Endometrium (tissue), 2 donors: ENCODE measurements at regions not wholly inside any gene's neighbourhood (a gene's known extent, or its start where the extent isn't known, plus 50 kb on each side); places are given as distances from the start of the nearest gene placed in this dataset.

ENCODE experiments used
- FAIRE-seq: peaks from 2 replicates; lab custom pipeline; 2012; peaks lifted over from hg19 to GRCh38; lab: Jason Lieb, UNC
- donor health status: control.
- donor health status: control.

DNA sequence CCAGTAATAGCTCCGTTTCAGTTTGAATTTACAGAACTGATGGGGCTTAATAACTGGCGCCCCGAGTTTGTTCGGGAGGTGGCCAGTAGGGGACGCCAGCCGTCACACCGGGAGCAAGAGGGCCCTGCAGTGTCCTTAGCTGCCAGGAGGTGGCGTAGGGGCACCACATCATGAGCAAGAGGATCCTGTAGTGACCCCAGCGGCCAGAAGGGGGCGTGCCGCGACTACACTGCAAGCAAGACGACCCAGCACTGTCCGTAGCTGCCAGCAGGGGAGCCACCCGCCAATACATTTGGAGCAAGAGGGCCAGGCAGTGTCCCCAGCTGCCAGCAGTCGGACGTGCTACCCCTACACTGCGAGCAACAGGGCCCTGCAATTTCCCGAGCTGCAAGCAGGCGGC lies 663.7 kb upstream of the B3GAT1 start:
- no peak for FAIRE-seq

GRCh38 chr11:135074397-135074998 lies 662.5 kb upstream of the B3GAT1 start:
- no peak for FAIRE-seq

- no peak for FAIRE-seq
Observed at GRCh38 chr11:135073870-135074269, 661.8 kb upstream of the B3GAT1 start.

DNA sequence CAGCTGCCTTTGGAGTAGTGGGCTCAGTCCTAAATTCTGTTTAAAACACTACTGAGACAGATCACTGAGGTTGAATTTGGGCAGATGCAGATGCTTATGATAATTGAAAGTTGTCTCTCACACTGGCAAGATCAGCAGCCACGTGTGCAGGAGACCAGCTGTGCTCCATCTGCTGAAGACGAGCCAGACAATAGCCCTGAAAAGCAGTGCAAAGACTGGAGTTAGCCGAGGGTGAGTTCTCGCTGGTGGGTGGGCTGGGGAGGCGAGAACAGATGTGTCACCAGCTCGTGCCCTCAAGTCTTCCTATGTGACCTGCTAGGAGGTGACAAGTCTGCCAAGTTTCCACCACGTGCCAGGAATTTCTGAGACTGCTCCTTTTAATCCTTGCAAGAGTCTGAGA lies 661.3 kb upstream of the B3GAT1 start:
- FAIRE-seq = no peak

- FAIRE-seq = no peak
Observed at GRCh38 chr11:135069890-135070289, 657.8 kb upstream of the B3GAT1 start.

DNA sequence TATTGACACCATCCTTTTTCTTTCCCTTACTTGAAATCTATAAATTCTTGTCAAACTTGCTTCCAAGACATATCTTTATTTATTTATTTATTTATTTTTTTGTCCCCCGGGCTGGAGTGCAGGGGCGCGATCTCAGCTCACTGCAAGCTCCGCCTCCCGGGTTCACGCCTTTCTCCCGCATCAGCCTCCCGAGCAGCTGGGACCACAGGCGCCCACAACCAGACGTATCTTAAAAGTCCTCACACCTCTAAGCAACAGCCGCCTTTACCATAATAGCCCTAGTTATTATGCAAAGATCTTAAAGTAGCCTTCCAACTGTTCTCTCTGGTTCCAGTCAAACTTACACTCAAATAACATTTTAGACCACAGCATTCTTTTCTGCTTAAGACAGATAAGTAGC lies 657.0 kb upstream of the B3GAT1 start:
- no peak for FAIRE-seq

DNA sequence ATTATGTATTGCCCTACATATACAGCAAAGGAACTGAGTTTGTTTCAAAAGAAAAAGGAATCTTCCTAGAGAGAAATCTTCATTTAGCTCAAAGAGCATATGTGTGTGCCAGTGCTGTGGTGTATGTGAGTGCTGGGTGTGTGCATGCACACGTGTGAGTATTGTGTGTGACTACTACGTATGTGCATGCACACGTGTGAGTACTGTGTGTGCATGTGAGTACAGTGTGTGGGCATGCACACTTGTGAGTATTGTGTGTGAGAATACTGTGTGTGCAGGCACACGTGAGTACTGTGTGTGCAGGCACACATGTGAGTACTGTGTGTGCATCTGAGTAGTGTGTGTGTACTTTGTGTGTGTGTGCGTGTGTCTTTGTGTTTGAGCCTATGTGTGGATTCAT lies 651.0 kb upstream of the B3GAT1 start:
- FAIRE-seq = no peak

GRCh38 chr11:135061166-135061565 lies 649.1 kb upstream of the B3GAT1 start:
- FAIRE-seq = no peak

DNA sequence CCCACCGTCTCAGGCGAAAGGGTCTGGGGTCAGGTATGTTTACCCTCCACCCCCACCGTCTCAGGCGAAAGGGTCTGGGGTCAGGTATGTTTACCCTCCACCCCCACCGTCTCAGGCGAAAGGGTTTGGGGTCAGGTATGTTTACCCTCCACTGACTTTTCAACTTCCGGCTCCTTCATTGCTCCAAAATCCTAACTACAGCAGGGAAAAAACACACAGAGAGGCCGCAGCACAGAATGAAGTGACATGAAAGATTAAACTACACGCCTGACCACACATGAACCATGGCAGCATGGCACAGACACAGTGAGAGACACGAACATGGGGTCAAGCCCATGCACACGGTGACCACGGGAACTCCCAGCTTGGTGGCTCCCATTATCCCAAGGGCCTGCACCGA lies 634.9 kb upstream of the B3GAT1 start:
- FAIRE-seq = no peak

GRCh38 chr11:135046556-135046955 lies 634.5 kb upstream of the B3GAT1 start:
- FAIRE-seq = no peak

GRCh38 chr11:135043434-135043833 lies 631.4 kb upstream of the B3GAT1 start:
- no peak for FAIRE-seq

GRCh38 chr11:135037828-135038227 lies 625.8 kb upstream of the B3GAT1 start:
- no peak for FAIRE-seq

- no peak for FAIRE-seq
Observed at GRCh38 chr11:135036488-135037297, 624.7 kb upstream of the B3GAT1 start.

- FAIRE-seq = no peak
Observed at GRCh38 chr11:135035282-135035681, 623.2 kb upstream of the B3GAT1 start.

- no peak for FAIRE-seq
Observed at GRCh38 chr11:135033540-135033939, 621.5 kb upstream of the B3GAT1 start.

- no peak for FAIRE-seq
Observed at GRCh38 chr11:135031205-135031989, 619.4 kb upstream of the B3GAT1 start.

DNA sequence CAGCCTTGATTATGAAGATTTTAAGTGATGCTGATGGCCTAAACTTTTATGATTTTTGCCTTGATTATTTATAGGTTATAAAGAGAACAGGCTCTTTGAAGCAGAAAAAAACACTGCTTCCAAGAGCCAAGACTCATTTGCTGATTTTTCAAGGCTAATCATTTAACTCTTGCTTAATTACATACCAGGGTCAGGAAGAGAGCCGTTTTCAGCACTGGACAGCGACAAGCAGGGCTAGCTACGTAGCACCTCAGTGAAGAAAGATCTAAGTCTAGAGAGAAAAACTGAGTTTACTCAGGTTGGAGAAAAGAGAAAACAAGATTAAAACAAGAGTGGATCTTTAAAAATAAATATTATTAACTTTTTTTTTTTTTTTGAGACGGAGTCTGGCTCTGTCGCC lies 615.4 kb upstream of the B3GAT1 start:
- FAIRE-seq = no peak

- FAIRE-seq = no peak
Observed at GRCh38 chr11:135023499-135023898, 611.5 kb upstream of the B3GAT1 start.

GRCh38 chr11:135022454-135022853 lies 610.4 kb upstream of the B3GAT1 start:
- no peak for FAIRE-seq

DNA sequence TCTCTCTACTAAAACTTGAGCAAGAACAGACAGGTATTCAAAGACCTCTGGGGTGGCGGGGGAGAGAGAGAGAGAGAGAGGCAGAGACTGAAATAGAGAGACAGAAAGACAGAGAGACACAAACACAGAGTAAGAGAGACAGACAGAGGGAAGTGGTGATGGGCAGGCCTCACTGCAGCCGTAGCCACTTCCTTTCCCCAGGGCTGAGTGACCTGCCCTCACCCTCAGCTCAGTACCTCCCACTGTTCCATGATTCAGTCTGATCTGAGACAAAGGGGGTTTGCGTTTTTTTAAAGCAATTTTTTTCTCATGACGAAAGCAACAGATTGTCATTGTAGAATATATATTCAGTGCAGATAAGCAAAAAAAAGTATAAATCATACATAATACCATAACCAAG lies 607.9 kb upstream of the B3GAT1 start:
- no peak for FAIRE-seq

DNA sequence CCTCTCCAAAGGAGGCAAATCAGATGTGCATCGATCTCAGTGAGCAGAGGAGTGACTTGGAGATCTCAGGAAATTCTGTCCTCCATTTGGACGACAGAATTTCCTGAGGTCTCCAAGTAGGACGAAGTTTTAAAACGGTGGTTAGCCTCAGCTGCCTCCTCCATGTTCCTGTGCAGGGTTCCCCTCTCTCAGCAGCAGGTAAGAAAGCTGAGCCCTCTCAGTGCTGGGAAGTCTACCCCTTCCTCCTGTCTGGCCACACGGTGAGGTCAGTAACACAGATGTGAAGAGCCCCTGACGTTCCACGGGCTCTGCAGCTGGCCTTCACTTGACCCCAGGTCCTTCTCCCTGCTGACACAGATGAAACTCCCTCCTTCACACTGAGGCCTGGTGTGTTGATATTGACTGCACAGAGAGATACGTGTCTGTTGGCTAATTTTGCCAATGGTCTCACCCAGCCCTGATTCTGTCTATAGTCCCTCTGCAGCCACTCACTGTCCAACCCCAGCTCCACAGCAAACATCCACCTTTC lies 607.4 kb upstream of the B3GAT1 start:
- no peak for FAIRE-seq

DNA sequence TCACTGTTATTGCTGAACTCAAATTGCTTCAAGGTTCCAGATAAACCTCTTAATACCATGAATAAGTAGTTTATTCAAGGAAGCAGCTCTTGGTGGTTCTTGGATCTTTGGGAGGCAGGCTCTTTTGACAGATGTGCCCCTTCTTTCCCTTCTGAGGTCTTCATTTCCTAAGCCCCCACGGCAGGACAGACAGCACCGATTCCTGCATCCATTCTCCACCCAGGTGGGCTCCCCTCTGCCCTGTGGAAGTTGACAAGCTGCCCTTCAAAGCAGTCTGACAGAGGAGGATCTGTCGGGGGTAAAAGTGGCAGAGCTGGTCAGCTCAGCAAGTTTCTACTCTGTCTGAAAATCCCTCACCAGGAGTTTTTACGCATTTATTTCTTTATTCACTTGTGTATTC lies 605.3 kb upstream of the B3GAT1 start:
- FAIRE-seq = no peak

GRCh38 chr11:135015966-135016365 lies 603.9 kb upstream of the B3GAT1 start:
- FAIRE-seq = no peak
